ENCODE measurements at regions not wholly inside any gene's neighbourhood (a gene's known extent, or its start where the extent isn't known, plus 50 kb on each side); places are given as distances from the start of the nearest gene placed in this dataset.
"Not testable (repeated sequence)": the region's sequence is repeated elsewhere in the genome, so short reads cannot be mapped to it uniquely, and the experiment has no call there.

GRCh38 chr2:8611246-8611645, 70.6 kb upstream of the ID2 start:
- no peak for DNase-seq

DNA sequence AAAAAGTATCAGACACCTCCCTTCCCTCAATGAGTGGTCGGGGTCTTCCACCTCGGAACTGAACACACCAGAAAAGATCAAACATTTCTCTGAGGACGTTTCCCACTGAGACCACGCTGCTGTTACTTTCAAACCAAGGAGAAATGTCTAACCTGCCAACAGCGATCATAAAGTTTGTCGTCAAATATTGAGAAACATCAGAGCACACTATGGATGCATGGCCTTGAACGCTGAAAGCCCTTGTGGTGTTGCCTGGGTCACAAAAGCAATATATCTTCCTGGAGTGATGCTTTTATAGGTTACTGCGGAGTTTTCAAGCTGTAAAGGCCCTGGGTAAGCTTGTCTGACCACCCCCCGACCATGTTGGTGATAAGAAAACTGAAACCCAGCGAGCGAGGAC, 70.2 kb upstream of the ID2 start:
- DNase-seq, result no peak

- no peak for DNase-seq
Observed at GRCh38 chr2:8612734-8613179, 69.1 kb upstream of the ID2 start.

DNA sequence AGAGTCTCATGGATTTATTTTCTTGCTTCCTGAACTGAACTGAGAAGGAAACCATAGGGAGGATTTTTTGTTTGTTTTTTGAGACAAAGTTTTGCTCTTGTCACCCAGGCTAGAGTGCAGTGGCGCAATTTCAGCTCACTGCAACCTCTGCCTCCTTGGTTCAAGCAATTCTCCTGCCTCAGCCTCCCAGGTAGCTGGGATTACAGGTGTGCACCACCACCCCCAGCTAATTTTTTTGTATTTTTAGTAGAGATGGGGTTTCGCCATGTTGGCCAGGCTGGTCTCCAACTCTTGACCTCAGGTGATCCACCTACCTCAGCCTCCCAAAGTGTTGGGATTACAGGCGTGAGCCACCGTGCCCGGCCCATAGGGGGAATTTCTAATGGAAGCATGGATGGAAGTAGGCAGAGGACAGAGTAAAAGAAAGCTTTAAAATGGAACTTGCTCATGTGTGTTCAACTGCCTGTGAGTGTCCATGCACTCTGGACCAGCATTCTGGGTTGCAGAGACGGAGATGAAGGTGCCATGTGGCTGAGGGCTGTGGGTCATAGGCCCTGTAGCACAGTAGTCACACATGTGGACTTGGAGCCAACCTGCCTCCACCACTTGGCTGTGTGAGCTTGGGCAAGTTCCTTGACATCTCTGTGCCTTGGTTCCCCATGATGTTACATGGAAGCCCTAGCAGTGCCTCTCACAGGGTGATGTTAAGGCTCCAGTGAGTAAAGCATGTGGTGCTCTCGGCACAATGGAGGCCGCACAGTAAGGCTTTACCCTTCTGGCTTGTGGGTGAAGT, 68.5 kb upstream of the ID2 start:
- DNase-seq, result not testable (repeated sequence)

GRCh38 chr2:8614646-8615045, 67.2 kb upstream of the ID2 start:
- no peak for DNase-seq

DNA sequence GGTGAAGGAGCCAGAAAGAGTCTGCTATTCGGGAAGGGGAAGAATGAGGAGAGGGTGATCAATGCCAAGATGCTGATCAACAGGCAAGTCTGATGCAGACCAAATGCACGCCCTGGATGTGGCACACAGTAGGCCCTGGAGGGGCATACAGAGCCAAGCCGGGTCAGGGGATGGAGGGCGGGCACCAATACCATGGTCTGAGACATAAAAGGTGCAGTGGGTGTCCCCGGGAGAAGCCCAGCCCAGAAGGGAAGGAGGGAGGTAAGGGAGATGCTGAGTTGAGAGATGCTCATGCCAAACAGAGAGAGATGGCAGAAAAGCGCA, 66.6 kb upstream of the ID2 start:
- DNase-seq, result no peak

GRCh38 chr2:8615576-8616281, 66.1 kb upstream of the ID2 start:
- no peak for DNase-seq

GRCh38 chr2:8617048-8617447, 64.8 kb upstream of the ID2 start:
- no peak for DNase-seq

- DNase-seq, result no peak
Observed at GRCh38 chr2:8617590-8617989, 64.3 kb upstream of the ID2 start.

GRCh38 chr2:8619071-8619470, 62.8 kb upstream of the ID2 start:
- DNase-seq, result no peak

- DNase-seq, result no peak
Observed at GRCh38 chr2:8620611-8621382, 61.1 kb upstream of the ID2 start.

GRCh38 chr2:8622199-8622911, 59.5 kb upstream of the ID2 start:
- no peak for DNase-seq

- DNase-seq, result no peak
Observed at GRCh38 chr2:8622924-8623465, 58.9 kb upstream of the ID2 start.

- no peak for DNase-seq
Observed at GRCh38 chr2:8623576-8623957, 58.3 kb upstream of the ID2 start.

DNA sequence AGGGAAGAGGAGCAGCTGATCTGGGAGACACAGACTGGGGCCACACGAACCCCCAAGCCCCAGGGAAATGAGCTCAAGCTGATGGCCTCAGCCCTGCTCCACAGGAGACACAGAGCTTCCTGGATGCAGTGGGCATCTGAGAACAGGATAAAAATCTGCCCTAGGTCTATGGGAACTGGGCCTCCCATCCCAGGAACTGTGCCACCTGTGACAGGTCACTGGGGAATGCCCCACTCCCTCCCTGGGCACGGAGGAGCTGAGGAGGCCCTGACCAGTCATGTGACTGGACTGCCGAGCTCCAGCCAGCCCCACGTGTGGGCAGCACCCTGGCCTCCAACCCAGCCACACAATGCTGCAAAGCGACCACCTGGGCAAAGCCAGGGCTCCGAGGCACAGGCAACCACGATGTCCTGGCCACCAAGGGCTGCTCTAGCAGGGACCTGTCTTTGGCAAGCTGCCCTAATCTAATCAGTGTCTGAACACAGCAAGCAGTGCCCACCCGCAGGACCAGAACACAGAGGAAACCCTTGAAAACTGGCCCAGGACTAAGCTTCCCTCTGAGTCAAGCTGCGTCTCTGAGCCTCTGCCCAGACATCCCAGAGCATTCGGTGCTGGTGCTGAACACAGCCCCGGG, 57.8 kb upstream of the ID2 start:
- peak; percentile 6 for DNase-seq

GRCh38 chr2:8624855-8625398, 56.9 kb upstream of the ID2 start:
- no peak for DNase-seq

DNA sequence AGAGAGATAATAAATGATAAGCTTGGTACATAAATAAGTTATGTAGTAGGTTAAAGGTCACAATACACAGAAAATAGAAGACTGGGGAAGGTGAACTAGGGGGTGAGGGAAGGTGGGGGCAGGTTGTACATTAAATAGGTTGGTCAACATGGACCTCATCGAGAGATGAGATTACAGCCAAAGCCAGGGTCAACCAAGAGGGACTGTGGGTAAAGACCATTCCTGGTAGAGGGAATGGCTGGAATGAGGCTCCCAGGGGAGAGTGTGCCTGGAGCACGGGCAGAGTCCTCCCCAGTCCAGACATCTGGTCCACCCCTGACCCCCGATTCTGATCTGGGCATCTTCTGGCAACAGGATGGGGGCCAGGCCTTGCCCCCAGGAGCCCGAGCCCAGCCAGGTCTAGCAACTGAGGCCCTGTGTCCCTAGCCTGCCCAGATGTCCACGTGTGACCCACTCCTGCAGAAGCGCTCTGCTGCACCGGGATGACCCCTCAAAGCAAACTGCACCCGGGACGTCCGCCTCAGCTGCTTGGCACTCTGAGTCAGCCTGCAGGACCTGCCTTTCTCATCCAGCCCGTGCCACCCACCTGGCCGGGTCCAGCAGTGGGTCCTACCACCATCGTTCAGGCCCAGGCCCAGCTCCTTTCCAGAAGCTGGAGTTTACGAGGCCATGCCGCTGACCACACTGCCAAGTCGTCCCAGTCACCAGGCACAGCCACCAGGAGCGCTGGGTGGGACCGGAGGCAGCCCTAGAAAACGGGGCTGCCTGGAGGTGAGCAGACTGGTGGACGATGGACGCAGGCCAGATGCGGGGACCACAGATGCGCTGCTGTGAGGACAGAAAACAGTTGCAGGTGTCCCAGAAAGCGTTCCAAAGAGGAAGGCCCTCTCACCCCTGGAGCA, 56.2 kb upstream of the ID2 start:
- DNase-seq, result no peak

DNA sequence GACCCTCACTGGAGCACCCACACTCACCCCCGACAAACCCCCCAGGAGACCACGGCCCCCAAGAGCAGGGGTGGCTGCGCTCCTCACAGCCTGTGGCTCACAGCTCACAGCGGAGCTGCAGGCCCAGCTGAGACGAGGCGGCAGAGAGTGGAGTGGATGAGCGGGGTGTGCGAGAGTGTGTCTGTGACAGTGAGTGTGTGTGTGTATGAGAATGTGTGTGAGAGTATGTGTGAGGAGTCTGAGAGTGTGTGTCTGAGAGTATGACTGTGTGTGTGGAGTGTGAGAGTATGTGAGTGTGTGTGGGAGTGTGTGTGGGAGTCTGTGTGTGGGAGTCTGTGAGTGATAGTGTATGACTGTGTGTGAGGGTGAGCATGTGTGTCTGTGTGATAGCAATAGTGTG, 55.3 kb upstream of the ID2 start:
- peak; percentile 12 for DNase-seq

DNA sequence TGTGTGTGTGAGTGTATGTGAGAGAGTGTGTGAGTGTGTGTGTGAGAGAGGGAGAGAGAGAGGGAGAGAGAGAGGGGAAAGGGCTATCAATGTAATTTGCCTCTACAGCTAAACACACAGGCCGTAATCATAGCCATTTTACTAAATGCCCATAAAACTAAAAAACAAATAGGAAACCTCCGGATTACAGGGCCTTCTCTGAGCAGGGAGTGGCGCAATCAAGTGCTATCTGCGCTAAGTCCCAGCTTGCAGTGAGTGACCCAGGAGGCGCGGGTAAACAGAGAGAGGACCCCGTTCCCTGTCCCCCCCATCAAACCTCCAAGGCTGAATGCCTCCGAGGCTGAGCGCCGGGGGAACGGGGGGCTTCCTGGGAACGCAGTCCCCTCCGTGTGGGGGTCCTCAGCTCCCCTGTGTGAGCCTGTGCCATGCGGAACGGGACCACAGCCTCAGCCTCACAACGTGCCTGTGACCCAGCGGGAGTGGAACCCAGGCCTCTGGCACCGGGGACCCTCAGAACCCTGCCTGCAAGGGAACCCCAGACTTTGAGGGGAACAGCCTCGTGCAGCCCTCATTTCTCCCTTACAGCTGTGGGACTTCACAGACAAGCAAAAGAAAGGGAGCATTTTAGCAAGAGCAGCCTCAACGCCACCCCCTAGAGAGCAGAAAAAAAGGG, 54.7 kb upstream of the ID2 start:
- DNase-seq, result no peak

GRCh38 chr2:8627692-8628085, 54.2 kb upstream of the ID2 start:
- no peak for DNase-seq

Data from kidney glomerular epithelial cell (primary cell).